KMS-11 (cell line): ENCODE measurements at regions not wholly inside any gene's neighbourhood (a gene's known extent, or its start where the extent isn't known, plus 50 kb on each side); places are given as distances from the start of the nearest gene placed in this dataset.

ENCODE experiments used
- H2AFZ ChIP-seq: fragments of 200-600 bp; sonication (generic); 2 replicates; pipeline ENCODE4 v1.6.1; 2016; ENCODE audit warnings: antibody characterized with exemption, mixed run types, low read depth
- H3K27ac ChIP-seq: fragments of 200-600 bp; sonication (generic); 2 replicates; pipeline ENCODE4 v1.6.1; 2016; ENCODE audit warnings: mild to moderate bottlenecking, mixed run types
- H3K27me3 ChIP-seq: fragments of 200-600 bp; sonication (generic); 2 replicates; pipeline ENCODE4 v1.6.1; 2017; ENCODE audit warnings: mild to moderate bottlenecking, low read depth, mixed run types, moderate library complexity; ENCODE audit not compliant: insufficient read depth
- H3K36me3 ChIP-seq: fragments of 200-600 bp; sonication (generic); 2 replicates; pipeline ENCODE4 v1.6.1; 2017; ENCODE audit warnings: mild to moderate bottlenecking, mixed run types; ENCODE audit not compliant: insufficient read depth
- H3K4me1 ChIP-seq: fragments of 200-600 bp; sonication (generic); 2 replicates; pipeline ENCODE4 v1.6.1; 2016; ENCODE audit warnings: mild to moderate bottlenecking, low read depth, mixed run types; ENCODE audit not compliant: poor library complexity, severe bottlenecking
- H3K4me2 ChIP-seq: fragments of 200-600 bp; sonication (generic); 2 replicates; pipeline ENCODE4 v1.7.0; 2016; ENCODE audit warnings: mild to moderate bottlenecking, mixed run types
- H3K4me3 ChIP-seq: fragments of 200-600 bp; sonication (generic); IDR thresholded peaks from 2 replicates; pipeline ENCODE4 v1.6.1; 2017; ENCODE audit warnings: low read depth, low read length, mixed read lengths; ENCODE audit not compliant: insufficient read depth
- H3K79me2 ChIP-seq: fragments of 200-600 bp; sonication (generic); 2 replicates; pipeline ENCODE4 v1.6.1; 2016; ENCODE audit warnings: low read depth, mixed run types; ENCODE audit not compliant: insufficient read depth
- H3K9ac ChIP-seq: fragments of 200-600 bp; sonication (generic); 2 replicates; pipeline ENCODE4 v1.6.1; 2016; ENCODE audit warnings: mild to moderate bottlenecking, mixed run types
- H4K20me1 ChIP-seq: fragments of 200-600 bp; sonication (generic); 2 replicates; pipeline ENCODE4 v1.6.1; 2016; ENCODE audit warnings: mild to moderate bottlenecking, mixed run types; ENCODE audit not compliant: insufficient read depth
- CTCF ChIP-seq: fragments of 200-600 bp; sonication (generic); conservative IDR thresholded peaks from 2 replicates; pipeline ENCODE4 v1.6.1; 2017; ENCODE audit warnings: low read depth, mild to moderate bottlenecking, antibody characterized with exemption, low read length, moderate library complexity, mixed read lengths

- Histone ChIP-seq H4K20me1 (no peaks in the 10 kb centered on the region), H3K27me3 (no peaks in the 10 kb centered on the region), H3K79me2 (no peaks in the 10 kb centered on the region), H3K4me3 (no peak overlapping the region), H3K36me3 (no peaks in the 10 kb centered on the region), H2AFZ (no peak overlapping the region), H3K4me1 (no peaks in the 10 kb centered on the region), H3K9ac (no peak overlapping the region), H3K27ac (no peak overlapping the region), H3K4me2 (no peak overlapping the region)
- no peak for TF ChIP-seq CTCF
Observed at GRCh38 chr2:81084101-81084500, 779.5 kb upstream of the LRRTM1 start.

GRCh38 chr2:81078631-81079030, 774.1 kb upstream of the LRRTM1 start:
- H3K79me2 ChIP-seq: no peaks in the 10 kb centered on the region
- H3K4me1 ChIP-seq: no peaks in the 10 kb centered on the region
- no peaks in the 10 kb centered on the region for H3K27me3 ChIP-seq
- H3K4me2 ChIP-seq: no peak overlapping the region
- no peaks in the 10 kb centered on the region for H3K36me3 ChIP-seq
- H4K20me1 ChIP-seq: no peaks in the 10 kb centered on the region
- H3K27ac ChIP-seq: no peak overlapping the region
- no peak overlapping the region for H2AFZ ChIP-seq
- no peak overlapping the region for H3K9ac ChIP-seq
- H3K4me3 ChIP-seq: no peak overlapping the region
- TF ChIP-seq CTCF: no peak

GRCh38 chr2:81078102-81078501, 773.5 kb upstream of the LRRTM1 start:
- H3K4me2 ChIP-seq: no peak overlapping the region
- no peak for TF ChIP-seq CTCF

GRCh38 chr2:81077396-81077795, 772.8 kb upstream of the LRRTM1 start:
- no peaks in the 10 kb centered on the region for H3K36me3 ChIP-seq
- H3K9ac ChIP-seq: no peak overlapping the region
- no peak overlapping the region for H3K4me2 ChIP-seq
- no peaks in the 10 kb centered on the region for H3K79me2 ChIP-seq
- no peaks in the 10 kb centered on the region for H4K20me1 ChIP-seq
- no peaks in the 10 kb centered on the region for H3K4me1 ChIP-seq
- H2AFZ ChIP-seq: no peak overlapping the region
- no peak overlapping the region for H3K27ac ChIP-seq
- no peaks in the 10 kb centered on the region for H3K27me3 ChIP-seq
- no peak overlapping the region for H3K4me3 ChIP-seq
- TF ChIP-seq CTCF: no peak

More at GRCh38 chr2:81078102-81078501, 773.5 kb upstream of the LRRTM1 start:
- no peak overlapping the region for H3K9ac ChIP-seq
- no peaks in the 10 kb centered on the region for H4K20me1 ChIP-seq
- H3K36me3 ChIP-seq: no peaks in the 10 kb centered on the region
- no peaks in the 10 kb centered on the region for H3K27me3 ChIP-seq
- H3K27ac ChIP-seq: no peak overlapping the region
- no peak overlapping the region for H3K4me3 ChIP-seq
- no peaks in the 10 kb centered on the region for H3K79me2 ChIP-seq
- H3K4me1 ChIP-seq: no peaks in the 10 kb centered on the region
- no peak overlapping the region for H2AFZ ChIP-seq
